ENCODE measurements at regions not wholly inside any gene's neighbourhood (a gene's known extent, or its start where the extent isn't known, plus 50 kb on each side); places are given as distances from the start of the nearest gene placed in this dataset.

GRCh38 chr10:65796472-65796871, 1129.4 kb upstream of the LRRTM3 start:
- DNase-seq (ENCODE audit: low read depth): no peak
- no peak for TF ChIP-seq CTCF (IDR thresholded peaks at IDR 0.05; ENCODE audit: low read depth, low read length, missing control alignments)
- H3K4me3 ChIP-seq (ENCODE audit: low read depth, low read length): no peak overlapping the region

GRCh38 chr10:65798133-65798532, 1127.7 kb upstream of the LRRTM3 start:
- no peak for TF ChIP-seq CTCF (IDR thresholded peaks at IDR 0.05; ENCODE audit: low read depth, low read length, missing control alignments)
- no peak overlapping the region for H3K4me3 ChIP-seq (ENCODE audit: low read depth, low read length)
- no peak for DNase-seq (ENCODE audit: low read depth)

- DNase-seq (ENCODE audit: low read depth): no peak
- no peak overlapping the region for H3K4me3 ChIP-seq (ENCODE audit: low read depth, low read length)
- TF ChIP-seq CTCF (IDR thresholded peaks at IDR 0.05; ENCODE audit: low read depth, low read length, missing control alignments): no peak
These were observed 1123.4 kb upstream of the LRRTM3 start for GRCh38 chr10:65802391-65802790.

GRCh38 chr10:65805511-65805910, 1120.3 kb upstream of the LRRTM3 start:
- DNase-seq (ENCODE audit: low read depth): no peak
- TF ChIP-seq CTCF (IDR thresholded peaks at IDR 0.05; ENCODE audit: low read depth, low read length, missing control alignments): no peak
- no peak overlapping the region for H3K4me3 ChIP-seq (ENCODE audit: low read depth, low read length)

GRCh38 chr10:65805993-65806392, 1119.8 kb upstream of the LRRTM3 start:
- no peak overlapping the region for H3K4me3 ChIP-seq (ENCODE audit: low read depth, low read length)
- no peak for DNase-seq (ENCODE audit: low read depth)
- no peak for TF ChIP-seq CTCF (IDR thresholded peaks at IDR 0.05; ENCODE audit: low read depth, low read length, missing control alignments)

GRCh38 chr10:65808687-65809333, 1117.0 kb upstream of the LRRTM3 start:
- no peak for TF ChIP-seq CTCF (IDR thresholded peaks at IDR 0.05; ENCODE audit: low read depth, low read length, missing control alignments)
- H3K4me3 ChIP-seq (ENCODE audit: low read depth, low read length): no peak overlapping the region
- DNase-seq (ENCODE audit: low read depth): no peak

- H3K4me3 ChIP-seq (ENCODE audit: low read depth, low read length): no peak overlapping the region
- TF ChIP-seq CTCF (IDR thresholded peaks at IDR 0.05; ENCODE audit: low read depth, low read length, missing control alignments): no peak
- no peak for DNase-seq (ENCODE audit: low read depth)
These were observed 1113.8 kb upstream of the LRRTM3 start for GRCh38 chr10:65811931-65812525.

Data from GM12864 (cell line).